Stomach (tissue), 8 donors: ENCODE measurements at regions not wholly inside any gene's neighbourhood (a gene's known extent, or its start where the extent isn't known, plus 50 kb on each side); places are given as distances from the start of the nearest gene placed in this dataset.
A peak's percentile ranks its signal among the peaks of the same experiment; 100 is the strongest.

Experiments
- DNase-seq, 2 donors: peaks; one replicate each; pipeline versions ENCODE4 v3.0.0 to v3.0.0-alpha.2; 2013 to 2019
- H3K27ac ChIP-seq, 5 donors: fragments of 200-600 bp in 4 of 5; sonication (generic) in 4 of 5; one replicate each; pipeline ENCODE4 v1.5.1; 2013 to 2019; ENCODE audit warnings: mild to moderate bottlenecking in 1 of 5, moderate library complexity in 1 of 5
- H3K27me3 ChIP-seq, 3 donors: fragments of 200-600 bp; sonication (generic); one replicate each; pipeline ENCODE4 v1.5.1; 2017 to 2019; ENCODE audit warnings: mixed run types in 1 of 3
- H3K36me3 ChIP-seq, 4 donors: fragments of 200-600 bp; sonication (generic); 1 replicate in 3 of 4; 2 replicates in 1 of 4; pipeline ENCODE4 v1.5.1; 2016 to 2019
- H3K4me1 ChIP-seq, 4 donors: fragments of 200-600 bp; sonication (generic); one replicate each; pipeline ENCODE4 v1.5.1; 2016 to 2019
- H3K4me3 ChIP-seq, 4 donors: fragments of 200-600 bp; sonication (generic) in 3 of 4; one replicate each; pipeline ENCODE4 v1.5.1; 2016 to 2019; ENCODE audit warnings: mild to moderate bottlenecking in 1 of 4
- H3K9me3 ChIP-seq, 4 donors: fragments of 200-600 bp; sonication (generic); one replicate each; pipeline ENCODE4 v1.5.1; 2016 to 2019
- EP300 ChIP-seq: sonication (generic); formaldehyde crosslinking; IDR thresholded peaks from one replicate; pipeline ENCODE4 v1.6.1; 2017; ENCODE audit warnings: antibody characterized with exemption
- POLR2A ChIP-seq, 4 donors: fragments of 450-650 bp; IDR thresholded peaks; one replicate each; pipeline ENCODE4 v1.6.1; 2016; ENCODE audit warnings: antibody characterized with exemption in 4 of 4, control low read depth in 2 of 4, mild to moderate bottlenecking in 1 of 4, moderate library complexity in 1 of 4
- POLR2AphosphoS5 ChIP-seq, 3 donors: sonication (generic); formaldehyde crosslinking; IDR thresholded peaks; one replicate each; pipeline ENCODE4 v1.6.1; 2016; ENCODE audit warnings: antibody characterized with exemption in 3 of 3
- WGBS, 5 donors: extraction: QIAGEN DNeasy Blood & Tissue Kit in 3 of 5; methylation state at CpG; one replicate each; pipeline versions ENCODE4 v1.1.5 to v1.1.7; 2013 to 2018; 5-methylcytosine and 5-hydroxymethylcytosine counted together
- intact Hi-C: fragments of 100-400 bp; cut with DNase I; formaldehyde crosslinking; loops from one replicate; pipeline ENCODE4 v1.15.1; 2023; ENCODE audit warnings: low total_unique reads
- TF ChIP-seq, protein P1 (sequence below), 7 experiments: fragments of 450-650 bp in 4 of 7; fragments of 200-600 bp in 3 of 7; sonication (generic) in 3 of 7; IDR thresholded peaks; one replicate each; pipeline ENCODE4 v1.5.1; 2016 to 2019; ENCODE audit warnings: antibody characterized with exemption in 7 of 7, control low read depth in 2 of 7, mild to moderate bottlenecking in 1 of 7
- donor health status: healthy with polysubstance abuse.
- donor health status: Bipolar disorder and iron deficiency.
- donor health status: healthy.

DNA sequence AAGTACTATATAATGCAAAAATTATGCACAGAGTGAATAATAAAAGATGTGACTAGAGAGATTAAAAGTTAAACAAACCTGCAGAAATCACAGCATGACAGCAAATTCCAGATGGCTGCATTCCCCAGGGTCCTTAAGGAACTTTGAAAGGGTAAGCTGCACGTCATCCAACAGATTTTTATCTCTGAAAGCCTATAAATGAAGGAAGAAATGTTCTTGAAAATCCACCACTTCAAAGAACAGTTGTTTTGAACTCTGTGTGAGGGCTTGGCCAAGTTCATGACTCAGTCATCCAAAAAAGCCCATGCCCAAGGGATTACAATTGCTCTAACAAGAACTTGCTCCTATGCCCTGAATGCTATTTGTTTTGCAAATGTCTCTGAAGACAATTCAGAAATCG lies 603.6 kb downstream of the PLOD2 start:
- no peak overlapping the region for H3K27ac ChIP-seq
- 13 to 24% (median 18%) methylated on average over 2 of the region's 2 CpGs for WGBS, 5 donors
- no peak for TF ChIP-seq POLR2A (IDR thresholded peaks at IDR 0.05)
- no peak for TF ChIP-seq POLR2AphosphoS5 (IDR thresholded peaks at IDR 0.05)
- no peak for TF ChIP-seq EP300
- TF ChIP-seq, protein P1, sequence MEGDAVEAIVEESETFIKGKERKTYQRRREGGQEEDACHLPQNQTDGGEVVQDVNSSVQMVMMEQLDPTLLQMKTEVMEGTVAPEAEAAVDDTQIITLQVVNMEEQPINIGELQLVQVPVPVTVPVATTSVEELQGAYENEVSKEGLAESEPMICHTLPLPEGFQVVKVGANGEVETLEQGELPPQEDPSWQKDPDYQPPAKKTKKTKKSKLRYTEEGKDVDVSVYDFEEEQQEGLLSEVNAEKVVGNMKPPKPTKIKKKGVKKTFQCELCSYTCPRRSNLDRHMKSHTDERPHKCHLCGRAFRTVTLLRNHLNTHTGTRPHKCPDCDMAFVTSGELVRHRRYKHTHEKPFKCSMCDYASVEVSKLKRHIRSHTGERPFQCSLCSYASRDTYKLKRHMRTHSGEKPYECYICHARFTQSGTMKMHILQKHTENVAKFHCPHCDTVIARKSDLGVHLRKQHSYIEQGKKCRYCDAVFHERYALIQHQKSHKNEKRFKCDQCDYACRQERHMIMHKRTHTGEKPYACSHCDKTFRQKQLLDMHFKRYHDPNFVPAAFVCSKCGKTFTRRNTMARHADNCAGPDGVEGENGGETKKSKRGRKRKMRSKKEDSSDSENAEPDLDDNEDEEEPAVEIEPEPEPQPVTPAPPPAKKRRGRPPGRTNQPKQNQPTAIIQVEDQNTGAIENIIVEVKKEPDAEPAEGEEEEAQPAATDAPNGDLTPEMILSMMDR (IDR thresholded peaks at IDR 0.05): no peak
- intact Hi-C loops: no loop called here
- DNase-seq: peak in 1 of 2 donors; percentile 27
- no peak overlapping the region for H3K4me3 ChIP-seq
- no peaks in the 10 kb centered on the region for H3K36me3 ChIP-seq
- H3K4me1 ChIP-seq: no peaks in the 10 kb centered on the region
- H3K27me3 ChIP-seq: no peaks in the 10 kb centered on the region
- H3K9me3 ChIP-seq: peaks cover 0 to 11% (median 0%) of the 10 kb centered on the region in 4 donors

DNA sequence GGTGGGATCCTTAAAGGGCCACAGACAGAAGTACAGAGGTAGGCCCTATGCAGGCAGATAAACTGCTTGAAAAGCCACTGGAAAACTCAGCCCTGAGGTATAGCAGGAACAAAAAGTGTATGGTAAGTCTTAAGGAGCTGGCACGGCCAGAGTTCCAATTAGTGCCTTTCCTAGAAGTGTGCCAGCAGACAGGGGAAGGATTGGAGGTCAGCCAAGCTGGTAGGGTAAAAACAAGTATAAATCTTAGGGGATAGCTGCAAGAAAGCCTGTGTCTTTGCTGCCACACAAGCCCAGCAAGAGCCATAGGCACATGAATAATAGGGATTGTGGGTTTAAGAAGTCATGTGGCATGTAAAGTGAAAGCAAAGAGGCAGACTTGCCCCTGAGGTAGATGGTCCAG lies 582.5 kb downstream of the PLOD2 start:
- peak in 1 of 2 donors; percentile 10 for DNase-seq
- no peaks in the 10 kb centered on the region for H3K36me3 ChIP-seq
- TF ChIP-seq, protein P1 (IDR thresholded peaks at IDR 0.05): no peak
- TF ChIP-seq POLR2AphosphoS5 (IDR thresholded peaks at IDR 0.05) (no peak), POLR2A (IDR thresholded peaks at IDR 0.05) (no peak), EP300 (no peak)
- intact Hi-C loops: no loop called here
- no peak overlapping the region for H3K27ac ChIP-seq
- 42 to 86% (median 63%) methylated on average over 1 of the region's 1 CpG for WGBS, 5 donors
- no peaks in the 10 kb centered on the region for H3K27me3 ChIP-seq
- H3K9me3 ChIP-seq: no peaks in the 10 kb centered on the region
- no peak overlapping the region for H3K4me3 ChIP-seq
- no peaks in the 10 kb centered on the region for H3K4me1 ChIP-seq

DNA sequence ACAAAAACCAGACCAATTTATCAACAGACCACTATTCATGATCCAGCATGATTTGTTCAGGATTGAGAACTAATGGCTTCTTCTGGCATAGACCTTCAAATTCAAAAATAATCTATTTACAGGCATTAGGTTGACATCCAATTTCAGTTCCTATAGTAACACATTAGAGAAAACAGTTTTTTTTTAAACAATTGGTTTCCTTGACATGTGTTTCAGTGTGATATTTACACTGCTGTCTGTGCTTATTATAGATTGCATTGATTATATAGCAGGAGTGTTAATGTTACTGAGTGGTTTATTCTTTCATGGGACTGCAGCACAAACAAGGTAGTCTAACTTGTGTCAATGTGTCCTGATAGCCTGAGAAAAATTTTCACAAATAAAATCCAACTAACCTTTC lies 579.3 kb downstream of the PLOD2 start:
- TF ChIP-seq POLR2AphosphoS5 (IDR thresholded peaks at IDR 0.05): no peak
- no peak for TF ChIP-seq EP300
- TF ChIP-seq POLR2A (IDR thresholded peaks at IDR 0.05): no peak
- TF ChIP-seq, protein P1 (IDR thresholded peaks at IDR 0.05): no peak
- intact Hi-C loops: no loop called here
- no peak for DNase-seq
- Histone ChIP-seq H3K9me3 (peaks cover 0 to 1% (median 0%) of the 10 kb centered on the region in 4 donors), H3K36me3 (no peaks in the 10 kb centered on the region), H3K27ac (no peak overlapping the region), H3K4me1 (no peaks in the 10 kb centered on the region), H3K27me3 (no peaks in the 10 kb centered on the region), H3K4me3 (no peak overlapping the region)

DNA sequence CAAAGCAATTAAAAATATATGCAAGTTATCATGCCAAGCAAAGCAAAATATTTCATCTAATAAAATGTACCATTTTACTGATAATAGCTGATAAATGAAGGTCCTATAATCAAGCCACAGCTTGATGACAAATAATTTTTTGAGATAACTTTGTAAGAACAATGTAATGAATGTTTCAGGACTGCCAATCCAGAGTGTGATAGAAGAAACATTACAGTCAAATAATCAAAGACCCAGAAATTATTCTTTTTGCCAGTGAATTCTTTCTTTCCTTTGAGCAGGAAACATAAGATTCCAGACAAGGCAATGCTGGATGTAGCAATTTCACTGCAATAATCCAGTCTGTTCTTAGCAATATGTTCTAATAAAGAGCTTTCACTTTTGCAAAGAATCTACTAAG lies 556.1 kb downstream of the PLOD2 start:
- no peak overlapping the region for H3K4me3 ChIP-seq
- H3K36me3 ChIP-seq: no peaks in the 10 kb centered on the region
- no peaks in the 10 kb centered on the region for H3K27me3 ChIP-seq
- intact Hi-C loops: no loop called here
- H3K9me3 ChIP-seq: no peaks in the 10 kb centered on the region
- H3K27ac ChIP-seq: no peak overlapping the region
- no peaks in the 10 kb centered on the region for H3K4me1 ChIP-seq
- TF ChIP-seq POLR2A (IDR thresholded peaks at IDR 0.05) (no peak), POLR2AphosphoS5 (IDR thresholded peaks at IDR 0.05) (no peak), EP300 (no peak)
- TF ChIP-seq, protein P1 (IDR thresholded peaks at IDR 0.05): no peak
- no peak for DNase-seq
